Spleen (tissue), 11 donors: ENCODE measurements at regions not wholly inside any gene's neighbourhood (a gene's known extent, or its start where the extent isn't known, plus 50 kb on each side); places are given as distances from the start of the nearest gene placed in this dataset.

Experiments used
- DNase-seq: peaks from one replicate; pipeline ENCODE4 v3.0.0-alpha.2; 2020
- H3K27ac ChIP-seq, 8 donors: fragments of 200-600 bp; sonication (generic) in 7 of 8; 1 replicate in 4 of 8; 2 replicates in 4 of 8; pipeline versions ENCODE4 v1.5.0 to v1.8.0; 2016 to 2021; ENCODE audit warnings: inconsistent platforms in 4 of 8, mild to moderate bottlenecking in 4 of 8, moderate library complexity in 1 of 8
- H3K27me3 ChIP-seq, 7 donors: fragments of 200-600 bp; sonication (generic) in 6 of 7; replicated peaks in 1 of 7; 1 replicate in 4 of 7; 2 replicates in 3 of 7; pipeline versions ENCODE4 v1.5.0 to v1.8.0; 2016 to 2021; ENCODE audit warnings: inconsistent platforms in 3 of 7, mild to moderate bottlenecking in 1 of 7
- H3K36me3 ChIP-seq, 6 donors: fragments of 200-600 bp; sonication (generic) in 5 of 6; 1 replicate in 4 of 6; 2 replicates in 2 of 6; pipeline versions ENCODE4 v1.5.0 to v1.8.0; 2016 to 2021; ENCODE audit warnings: inconsistent platforms in 2 of 6
- H3K4me1 ChIP-seq, 6 donors: fragments of 200-600 bp; sonication (generic) in 5 of 6; 1 replicate in 3 of 6; 2 replicates in 3 of 6; pipeline versions ENCODE4 v1.5.0 to v1.8.0; 2016 to 2021; ENCODE audit warnings: inconsistent platforms in 3 of 6
- H3K4me3 ChIP-seq, 8 donors: fragments of 200-600 bp; sonication (generic) in 7 of 8; 1 replicate in 4 of 8; 2 replicates in 4 of 8; pipeline versions ENCODE4 v1.5.0 to v1.8.0; 2016 to 2021; ENCODE audit warnings: inconsistent platforms in 4 of 8, mild to moderate bottlenecking in 4 of 8, moderate library complexity in 2 of 8
- H3K9me3 ChIP-seq, 8 donors: fragments of 200-600 bp; sonication (generic) in 7 of 8; 1 replicate in 4 of 8; 2 replicates in 4 of 8; pipeline versions ENCODE4 v1.5.0 to v1.8.0; 2016 to 2021; ENCODE audit warnings: inconsistent platforms in 4 of 8
- POLR2A ChIP-seq, 3 donors: fragments of 450-650 bp; IDR thresholded peaks; one replicate each; pipeline ENCODE4 v1.5.1; 2017; ENCODE audit warnings: antibody characterized with exemption in 3 of 3, mild to moderate bottlenecking in 1 of 3
- POLR2AphosphoS5 ChIP-seq, 3 donors: sonication (generic); formaldehyde crosslinking; IDR thresholded peaks; one replicate each; pipeline ENCODE4 v1.5.1; 2017; ENCODE audit warnings: antibody characterized with exemption in 3 of 3
- WGBS, 5 donors: extraction: QIAGEN DNeasy Blood & Tissue Kit in 3 of 5; methylation state at CpG; one replicate each; pipeline versions ENCODE4 v1.1.5 to v1.1.7; 2013 to 2018; 5-methylcytosine and 5-hydroxymethylcytosine counted together
- intact Hi-C: fragments of 100-400 bp; cut with DNase I; formaldehyde crosslinking; loops from one replicate; pipeline ENCODE4 v1.15.0; 2023; ENCODE audit warnings: low total_unique reads
- TF ChIP-seq, protein P1 (sequence below), 11 experiments: fragments of 200-600 bp in 7 of 11; fragments of 450-650 bp in 4 of 11; sonication (generic) in 4 of 11; IDR thresholded peaks in 8 of 11; conservative IDR thresholded peaks in 3 of 11; 1 replicate in 7 of 11; 2 replicates in 4 of 11; pipeline versions ENCODE4 v1.4.0 to v1.8.0; 2016 to 2021; ENCODE audit warnings: antibody characterized with exemption in 11 of 11, inconsistent platforms in 4 of 11, mild to moderate bottlenecking in 1 of 11
- donor health status: healthy with polysubstance abuse.
- donor health status: DM: no; HTN: no; CAD: no; lungs with moderate emphysema.
- donor health status: DM: no; HTN: no; CAD: no.
- donor health status: Bipolar disorder and iron deficiency.
- donor health status: healthy.
- donor health status: DM: no; HTN: no; CAD: no.
- donor health status: DM: yes; HTN: yes; CAD: no.

DNA sequence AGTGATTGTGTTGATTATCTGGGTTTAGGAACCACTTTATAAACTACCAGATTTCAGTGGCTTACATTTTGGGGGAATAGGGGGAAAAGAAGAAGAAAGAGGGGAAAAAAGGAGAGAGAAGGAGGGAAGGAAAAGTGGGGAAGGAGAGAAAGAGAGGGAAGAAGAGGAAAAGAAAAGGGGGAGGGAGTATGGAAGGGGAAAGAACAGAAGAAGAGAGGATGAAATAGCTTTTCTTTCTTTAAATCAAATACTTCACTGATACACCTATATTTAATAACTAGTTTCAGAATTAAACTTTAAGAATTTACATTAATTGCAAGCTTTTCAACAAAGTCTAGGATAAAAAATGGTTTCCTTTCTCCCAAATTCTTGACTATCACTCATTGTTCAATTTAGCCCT lies 289.6 kb downstream of the SDHAF3 start:
- intact Hi-C loops = no loop called here
- TF ChIP-seq POLR2AphosphoS5 (IDR thresholded peaks at IDR 0.05) = no peak
- no peak for TF ChIP-seq POLR2A (IDR thresholded peaks at IDR 0.05)
- TF ChIP-seq, protein P1, sequence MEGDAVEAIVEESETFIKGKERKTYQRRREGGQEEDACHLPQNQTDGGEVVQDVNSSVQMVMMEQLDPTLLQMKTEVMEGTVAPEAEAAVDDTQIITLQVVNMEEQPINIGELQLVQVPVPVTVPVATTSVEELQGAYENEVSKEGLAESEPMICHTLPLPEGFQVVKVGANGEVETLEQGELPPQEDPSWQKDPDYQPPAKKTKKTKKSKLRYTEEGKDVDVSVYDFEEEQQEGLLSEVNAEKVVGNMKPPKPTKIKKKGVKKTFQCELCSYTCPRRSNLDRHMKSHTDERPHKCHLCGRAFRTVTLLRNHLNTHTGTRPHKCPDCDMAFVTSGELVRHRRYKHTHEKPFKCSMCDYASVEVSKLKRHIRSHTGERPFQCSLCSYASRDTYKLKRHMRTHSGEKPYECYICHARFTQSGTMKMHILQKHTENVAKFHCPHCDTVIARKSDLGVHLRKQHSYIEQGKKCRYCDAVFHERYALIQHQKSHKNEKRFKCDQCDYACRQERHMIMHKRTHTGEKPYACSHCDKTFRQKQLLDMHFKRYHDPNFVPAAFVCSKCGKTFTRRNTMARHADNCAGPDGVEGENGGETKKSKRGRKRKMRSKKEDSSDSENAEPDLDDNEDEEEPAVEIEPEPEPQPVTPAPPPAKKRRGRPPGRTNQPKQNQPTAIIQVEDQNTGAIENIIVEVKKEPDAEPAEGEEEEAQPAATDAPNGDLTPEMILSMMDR (IDR thresholded peaks at IDR 0.05 in 8 of 11, conservative IDR thresholded peaks at IDR 0.05 in 3 of 11) = no peak
- Histone ChIP-seq H3K4me3 (no peak overlapping the region), H3K36me3 (no peaks in the 10 kb centered on the region), H3K27ac (no peak overlapping the region), H3K4me1 (no peaks in the 10 kb centered on the region), H3K27me3 (no peaks in the 10 kb centered on the region), H3K9me3 (no peaks in the 10 kb centered on the region)
- no peak for DNase-seq

DNA sequence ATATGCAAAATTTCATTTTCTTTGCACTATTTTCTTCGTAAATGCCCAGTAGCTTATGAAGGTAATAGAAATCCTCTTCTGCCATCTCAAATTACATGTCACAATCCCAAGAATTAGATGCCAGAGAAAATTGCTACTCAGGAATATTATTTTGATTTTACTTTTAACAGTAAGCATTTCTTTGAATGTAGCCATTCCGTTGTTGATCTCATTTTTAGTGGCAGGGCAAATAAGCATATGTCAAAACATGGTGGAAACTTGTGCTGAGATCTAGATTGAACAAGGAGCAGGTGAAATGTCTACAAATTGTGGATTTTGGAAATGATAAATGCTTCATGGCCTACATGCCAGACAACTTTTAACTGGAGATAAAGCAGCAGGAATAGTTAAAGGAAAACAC lies 291.8 kb downstream of the SDHAF3 start:
- H3K4me1 ChIP-seq = no peaks in the 10 kb centered on the region
- no peak for DNase-seq
- no peaks in the 10 kb centered on the region for H3K27me3 ChIP-seq
- intact Hi-C loops = no loop called here
- no peak overlapping the region for H3K27ac ChIP-seq
- TF ChIP-seq POLR2A (IDR thresholded peaks at IDR 0.05) (no peak), POLR2AphosphoS5 (IDR thresholded peaks at IDR 0.05) (no peak)
- TF ChIP-seq, protein P1 (IDR thresholded peaks at IDR 0.05 in 8 of 11, conservative IDR thresholded peaks at IDR 0.05 in 3 of 11) = no peak
- no peaks in the 10 kb centered on the region for H3K36me3 ChIP-seq
- no peaks in the 10 kb centered on the region for H3K9me3 ChIP-seq
- 78 to 88% (median 83%) methylated on average over 2 of the region's 2 CpGs for WGBS, 5 donors
- no peak overlapping the region for H3K4me3 ChIP-seq

DNA sequence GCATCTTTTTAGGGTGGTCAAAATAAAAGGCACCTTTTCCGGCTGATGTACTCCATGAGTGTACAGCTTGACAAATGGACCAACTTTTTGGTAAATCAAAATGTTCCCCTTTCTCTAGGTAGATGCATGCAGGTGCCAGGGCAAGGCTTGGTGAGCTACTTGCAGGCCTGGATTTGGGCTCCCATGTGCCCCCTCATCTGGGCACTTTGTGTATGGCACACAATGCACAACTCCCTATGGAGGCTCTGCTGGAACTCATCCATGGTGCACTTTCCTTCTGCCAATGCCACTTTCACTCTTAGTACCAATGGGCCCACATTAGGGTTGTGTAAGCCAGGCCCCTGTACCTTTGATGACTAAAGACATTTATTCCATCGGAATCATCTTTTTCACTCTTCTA lies 300.8 kb downstream of the SDHAF3 start:
- Histone ChIP-seq H3K4me3 (no peak overlapping the region), H3K27ac (no peak overlapping the region), H3K36me3 (no peaks in the 10 kb centered on the region), H3K4me1 (no peaks in the 10 kb centered on the region), H3K9me3 (peaks cover 0 to 6% (median 0%) of the 10 kb centered on the region in 8 donors), H3K27me3 (no peaks in the 10 kb centered on the region)
- intact Hi-C loops = no loop called here
- 85 to 93% (median 91%) methylated on average over 2 of the region's 2 CpGs for WGBS, 5 donors
- no peak for DNase-seq
- TF ChIP-seq, protein P1 (IDR thresholded peaks at IDR 0.05 in 8 of 11, conservative IDR thresholded peaks at IDR 0.05 in 3 of 11) = no peak
- no peak for TF ChIP-seq POLR2AphosphoS5 (IDR thresholded peaks at IDR 0.05)
- TF ChIP-seq POLR2A (IDR thresholded peaks at IDR 0.05) = no peak

DNA sequence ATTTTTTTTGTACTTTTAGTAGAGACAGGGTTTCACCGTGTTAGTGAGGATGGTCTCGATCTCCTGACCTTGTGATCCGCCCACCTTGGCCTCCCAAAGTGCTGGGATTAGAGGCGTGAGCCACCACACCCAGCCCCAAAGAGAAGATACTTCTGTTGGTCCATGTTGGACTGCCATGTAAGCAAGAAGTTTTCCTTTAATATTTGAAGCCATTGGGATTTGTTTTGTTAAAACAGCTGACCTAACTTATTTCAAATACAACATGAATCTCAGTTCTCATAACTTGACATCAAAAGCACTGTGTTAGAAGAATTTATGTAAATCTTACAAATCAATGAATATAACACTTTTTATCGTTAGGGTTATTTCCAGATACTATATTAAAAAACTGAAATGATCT lies 302.4 kb downstream of the SDHAF3 start:
- H3K9me3 ChIP-seq = peaks cover 0 to 7% (median 0%) of the 10 kb centered on the region in 8 donors
- no peak overlapping the region for H3K4me3 ChIP-seq
- no peak for TF ChIP-seq POLR2AphosphoS5 (IDR thresholded peaks at IDR 0.05)
- TF ChIP-seq, protein P1 (IDR thresholded peaks at IDR 0.05 in 8 of 11, conservative IDR thresholded peaks at IDR 0.05 in 3 of 11) = no peak
- intact Hi-C loops = no loop called here
- H3K27me3 ChIP-seq = no peaks in the 10 kb centered on the region
- no peak for DNase-seq
- H3K4me1 ChIP-seq = no peaks in the 10 kb centered on the region
- H3K36me3 ChIP-seq = no peaks in the 10 kb centered on the region
- 79 to 93% (median 82%) methylated on average over 5 of the region's 5 CpGs for WGBS, 5 donors
- no peak overlapping the region for H3K27ac ChIP-seq
